ENCODE measurements at regions not wholly inside any gene's neighbourhood (a gene's known extent, or its start where the extent isn't known, plus 50 kb on each side); places are given as distances from the start of the nearest gene placed in this dataset.

GRCh38 chr2:12363569-12363968 lies 353.2 kb upstream of the TRIB2 start:
- Histone ChIP-seq H3K4me2 (ENCODE audit: low read length) (no peak overlapping the region), H3K36me3 (ENCODE audit: control insufficient read depth in 1 of 2, insufficient read depth in 2 of 2, low read length in 2 of 2) (no peaks in the 10 kb centered on the region), H3K9ac (ENCODE audit: low read length) (no peak overlapping the region), H3K9me3 (ENCODE audit: control insufficient read depth in 1 of 2, insufficient read depth in 1 of 2, low read depth in 1 of 2, low read length in 2 of 2) (no peaks in the 10 kb centered on the region), H3K4me3 (replicated peaks in 1 of 2; ENCODE audit: low read depth in 1 of 2, low read length in 2 of 2) (no peak overlapping the region), H3K27ac (ENCODE audit: low read depth, low read length) (no peak overlapping the region), H2AFZ (ENCODE audit: low read depth, low read length, poor library complexity, severe bottlenecking) (no peak overlapping the region), H3K4me1 (ENCODE audit: control insufficient read depth in 1 of 2, insufficient read depth in 2 of 2, low read length in 2 of 2) (no peaks in the 10 kb centered on the region), H3K9me2 (ENCODE audit: insufficient read depth) (no peaks in the 10 kb centered on the region), H3K27me3 (ENCODE audit: insufficient read depth, low read length) (no peaks in the 10 kb centered on the region), H3K79me2 (ENCODE audit: insufficient read depth, low read length) (no peaks in the 10 kb centered on the region), H4K20me1 (ENCODE audit: insufficient read depth) (no peaks in the 10 kb centered on the region)
- no peak for TF ChIP-seq CEBPB (IDR thresholded peaks at IDR 0.05; ENCODE audit: low read depth)
- no peak for TF ChIP-seq FOSL1 (IDR thresholded peaks at IDR 0.05; ENCODE audit: low read depth)
- no peak for TF ChIP-seq SRF (IDR thresholded peaks at IDR 0.05; ENCODE audit: low read depth)
- TF ChIP-seq ZFX (IDR thresholded peaks at IDR 0.05) = no peak
- TF ChIP-seq YY1 (IDR thresholded peaks at IDR 0.05; ENCODE audit: extremely low read depth, insufficient replicate concordance, low read depth, low read length) = no peak
- TF ChIP-seq EZH2 (IDR thresholded peaks at IDR 0.05) = no peak
- no peak for TF ChIP-seq TCF7L2 (IDR thresholded peaks at IDR 0.05; ENCODE audit: borderline replicate concordance, extremely low read depth, insufficient read depth, insufficient read length)
- intact Hi-C loops (cut with micrococcal nuclease) = no loop called here
- ChIA-PET RAD21 (ENCODE audit: low non-redundant PET in 1 of 2, low total read pairs in 2 of 2, uncharacterized antibody in 2 of 2, unreplicated experiment in 2 of 2) (no interaction called here), POLR2A (no interaction called here), CTCF (no interaction called here)
- DNase-seq (ENCODE audit: low read depth, low spot score) (no peak), ATAC-seq (no peak)
- no TSS peak for BruUV-seq (replicated peaks)

GRCh38 chr2:12369566-12369965 lies 347.2 kb upstream of the TRIB2 start:
- H3K36me3 ChIP-seq (ENCODE audit: control insufficient read depth in 1 of 2, insufficient read depth in 2 of 2, low read length in 2 of 2) = no peaks in the 10 kb centered on the region
- no peaks in the 10 kb centered on the region for H3K27me3 ChIP-seq (ENCODE audit: insufficient read depth, low read length)
- intact Hi-C loops (cut with micrococcal nuclease) = no loop called here
- H3K9me3 ChIP-seq (ENCODE audit: control insufficient read depth in 1 of 2, insufficient read depth in 1 of 2, low read depth in 1 of 2, low read length in 2 of 2) = no peaks in the 10 kb centered on the region
- no peak overlapping the region for H3K4me2 ChIP-seq (ENCODE audit: low read length)
- DNase-seq (ENCODE audit: low read depth, low spot score) (no peak), ATAC-seq (no peak)
- no peaks in the 10 kb centered on the region for H3K4me1 ChIP-seq (ENCODE audit: control insufficient read depth in 1 of 2, insufficient read depth in 2 of 2, low read length in 2 of 2)
- TF ChIP-seq YY1 (IDR thresholded peaks at IDR 0.05; ENCODE audit: extremely low read depth, insufficient replicate concordance, low read depth, low read length) (no peak), SIN3A (IDR thresholded peaks at IDR 0.05; ENCODE audit: low read depth) (no peak), POLR2A (IDR thresholded peaks at IDR 0.05; ENCODE audit: borderline replicate concordance, extremely low read depth, insufficient read depth, insufficient read length) (no peak), CEBPB (IDR thresholded peaks at IDR 0.05; ENCODE audit: low read depth) (no peak), SP1 (IDR thresholded peaks at IDR 0.05; ENCODE audit: low read depth) (no peak), FOSL1 (IDR thresholded peaks at IDR 0.05; ENCODE audit: low read depth) (no peak)
- no peak overlapping the region for H3K9ac ChIP-seq (ENCODE audit: low read length)
- ChIA-PET CTCF (no interaction called here), POLR2A (no interaction called here), RAD21 (ENCODE audit: low non-redundant PET in 1 of 2, low total read pairs in 2 of 2, uncharacterized antibody in 2 of 2, unreplicated experiment in 2 of 2) (no interaction called here)
- no TSS peak for BruUV-seq (replicated peaks)
- H3K27ac ChIP-seq (ENCODE audit: low read depth, low read length) = no peak overlapping the region
- no peak overlapping the region for H3K4me3 ChIP-seq (replicated peaks in 1 of 2; ENCODE audit: low read depth in 1 of 2, low read length in 2 of 2)
- H4K20me1 ChIP-seq (ENCODE audit: insufficient read depth) = no peaks in the 10 kb centered on the region
- H3K79me2 ChIP-seq (ENCODE audit: insufficient read depth, low read length) = no peaks in the 10 kb centered on the region
- no peak overlapping the region for H2AFZ ChIP-seq (ENCODE audit: low read depth, low read length, poor library complexity, severe bottlenecking)
- H3K9me2 ChIP-seq (ENCODE audit: insufficient read depth) = no peaks in the 10 kb centered on the region
